Peyer's patch (tissue), 4 donors: ENCODE measurements at regions not wholly inside any gene's neighbourhood (a gene's known extent, or its start where the extent isn't known, plus 50 kb on each side); places are given as distances from the start of the nearest gene placed in this dataset.
A peak's percentile ranks its signal among the peaks of the same experiment; 100 is the strongest.

Experiments
- DNase-seq, 3 donors: peaks; one replicate each; pipeline ENCODE4 v3.0.0-alpha.2; 2017 to 2019
- H3K27ac ChIP-seq, 4 donors: fragments of 200-600 bp; sonication (generic); one replicate each; pipeline ENCODE4 v1.5.1; 2016 to 2019
- H3K27me3 ChIP-seq, 2 donors: fragments of 200-600 bp; sonication (generic); one replicate each; pipeline ENCODE4 v1.5.1; 2019
- H3K36me3 ChIP-seq, 3 donors: fragments of 200-600 bp; sonication (generic); one replicate each; pipeline ENCODE4 v1.5.1; 2016 to 2019
- H3K4me1 ChIP-seq, 4 donors: fragments of 200-600 bp; sonication (generic); one replicate each; pipeline ENCODE4 v1.5.1; 2016 to 2019
- H3K4me3 ChIP-seq, 4 donors: fragments of 200-600 bp; sonication (generic); 1 replicate in 3 of 4; 2 replicates in 1 of 4; pipeline ENCODE4 v1.5.1; 2016 to 2019; ENCODE audit warnings: mild to moderate bottlenecking in 1 of 4
- H3K9me3 ChIP-seq, 4 donors: fragments of 200-600 bp; sonication (generic); one replicate each; pipeline ENCODE4 v1.5.1; 2016 to 2019; ENCODE audit warnings: mild to moderate bottlenecking in 1 of 4
- POLR2A ChIP-seq, 2 donors: fragments of 450-650 bp; IDR thresholded peaks; one replicate each; pipeline ENCODE4 v1.5.1; 2017; ENCODE audit warnings: antibody characterized with exemption in 2 of 2, mild to moderate bottlenecking in 2 of 2, moderate library complexity in 2 of 2
- TF ChIP-seq, protein P1 (sequence below), 6 experiments: fragments of 450-650 bp in 4 of 6; fragments of 200-600 bp in 2 of 6; sonication (generic) in 1 of 6; IDR thresholded peaks; one replicate each; pipeline ENCODE4 v1.5.1; 2017 to 2019; ENCODE audit warnings: antibody characterized with exemption in 6 of 6, mild to moderate bottlenecking in 3 of 6, moderate library complexity in 1 of 6

DNA sequence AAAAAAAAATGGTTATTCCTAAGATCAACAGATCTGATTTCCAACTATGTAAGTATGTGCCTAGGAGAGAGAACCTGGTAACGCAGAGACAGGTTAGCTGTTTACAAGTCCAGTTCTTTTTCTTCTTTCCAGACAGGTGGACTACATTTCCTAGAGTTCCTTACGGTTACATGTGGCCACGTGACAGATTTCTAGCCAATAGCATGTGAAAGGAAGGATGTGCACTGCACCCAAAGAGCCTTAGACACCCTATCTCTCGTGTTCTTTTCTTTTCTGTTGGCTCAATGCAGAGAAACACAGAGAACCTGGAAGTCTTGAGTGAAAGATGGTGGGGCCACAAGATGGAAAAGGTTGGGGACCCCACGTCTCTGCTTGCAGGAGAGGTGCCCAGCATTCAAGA is 375.9 kb downstream of the TNS1 start:
- H3K27me3 ChIP-seq: no peaks in the 10 kb centered on the region
- DNase-seq: no peak
- no peak overlapping the region for H3K27ac ChIP-seq
- TF ChIP-seq POLR2A (IDR thresholded peaks at IDR 0.05): no peak
- TF ChIP-seq, protein P1, sequence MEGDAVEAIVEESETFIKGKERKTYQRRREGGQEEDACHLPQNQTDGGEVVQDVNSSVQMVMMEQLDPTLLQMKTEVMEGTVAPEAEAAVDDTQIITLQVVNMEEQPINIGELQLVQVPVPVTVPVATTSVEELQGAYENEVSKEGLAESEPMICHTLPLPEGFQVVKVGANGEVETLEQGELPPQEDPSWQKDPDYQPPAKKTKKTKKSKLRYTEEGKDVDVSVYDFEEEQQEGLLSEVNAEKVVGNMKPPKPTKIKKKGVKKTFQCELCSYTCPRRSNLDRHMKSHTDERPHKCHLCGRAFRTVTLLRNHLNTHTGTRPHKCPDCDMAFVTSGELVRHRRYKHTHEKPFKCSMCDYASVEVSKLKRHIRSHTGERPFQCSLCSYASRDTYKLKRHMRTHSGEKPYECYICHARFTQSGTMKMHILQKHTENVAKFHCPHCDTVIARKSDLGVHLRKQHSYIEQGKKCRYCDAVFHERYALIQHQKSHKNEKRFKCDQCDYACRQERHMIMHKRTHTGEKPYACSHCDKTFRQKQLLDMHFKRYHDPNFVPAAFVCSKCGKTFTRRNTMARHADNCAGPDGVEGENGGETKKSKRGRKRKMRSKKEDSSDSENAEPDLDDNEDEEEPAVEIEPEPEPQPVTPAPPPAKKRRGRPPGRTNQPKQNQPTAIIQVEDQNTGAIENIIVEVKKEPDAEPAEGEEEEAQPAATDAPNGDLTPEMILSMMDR (IDR thresholded peaks at IDR 0.05): no peak
- peaks cover 0 to 7% (median 0%) of the 10 kb centered on the region in 4 donors for H3K4me1 ChIP-seq
- H3K9me3 ChIP-seq: no peaks in the 10 kb centered on the region
- H3K4me3 ChIP-seq: no peak overlapping the region
- H3K36me3 ChIP-seq: no peaks in the 10 kb centered on the region

GRCh38 chr2:217625557-217626169 is 377.1 kb downstream of the TNS1 start:
- Histone ChIP-seq H3K36me3 (no peaks in the 10 kb centered on the region), H3K4me1 (peaks cover 0 to 11% (median 0%) of the 10 kb centered on the region in 4 donors), H3K27me3 (no peaks in the 10 kb centered on the region), H3K27ac (peak overlapping the region in 1 of 4 donors; percentile 51), H3K4me3 (no peak overlapping the region), H3K9me3 (no peaks in the 10 kb centered on the region)
- DNase-seq: no peak
- TF ChIP-seq, protein P1 (IDR thresholded peaks at IDR 0.05): no peak
- TF ChIP-seq POLR2A (IDR thresholded peaks at IDR 0.05): no peak

DNA sequence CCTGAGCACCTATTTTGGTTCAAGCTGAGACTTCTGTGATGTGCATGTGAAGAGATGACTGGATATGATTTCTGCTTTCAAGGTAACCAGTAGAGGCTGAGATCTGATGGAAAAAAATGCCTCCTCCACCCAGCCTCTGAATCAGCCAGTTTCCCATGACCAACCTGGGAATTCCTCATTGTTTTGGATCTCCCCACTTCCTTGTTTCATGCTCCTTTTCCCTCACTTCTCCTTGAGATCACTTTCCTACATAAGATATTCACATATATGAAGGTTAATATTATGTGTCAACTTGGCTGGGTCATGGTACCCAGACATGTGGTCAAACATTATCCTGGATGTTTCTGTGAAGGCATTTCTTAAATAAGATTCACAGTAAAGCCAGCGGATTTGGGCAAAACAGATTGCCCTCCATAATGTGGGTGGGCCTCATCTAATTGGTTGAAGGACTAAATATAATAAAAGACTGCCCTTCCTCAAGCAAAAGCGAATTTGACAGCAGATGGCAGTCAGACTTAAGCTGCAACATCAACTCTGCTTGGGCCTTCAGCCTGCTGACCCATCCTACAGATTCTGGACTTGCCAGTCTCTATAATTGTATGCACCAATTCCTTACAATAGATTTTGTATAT is 379.4 kb downstream of the TNS1 start:
- no peaks in the 10 kb centered on the region for H3K36me3 ChIP-seq
- peak overlapping the region in 3 of 4 donors; percentile 20 to 79 (median 52) for H3K27ac ChIP-seq
- no peak for DNase-seq
- H3K9me3 ChIP-seq: no peaks in the 10 kb centered on the region
- no peak overlapping the region for H3K4me3 ChIP-seq
- peaks cover 0 to 11% (median 0%) of the 10 kb centered on the region in 4 donors for H3K4me1 ChIP-seq
- H3K27me3 ChIP-seq: no peaks in the 10 kb centered on the region
- TF ChIP-seq, protein P1 (IDR thresholded peaks at IDR 0.05): no peak
- no peak for TF ChIP-seq POLR2A (IDR thresholded peaks at IDR 0.05)

DNA sequence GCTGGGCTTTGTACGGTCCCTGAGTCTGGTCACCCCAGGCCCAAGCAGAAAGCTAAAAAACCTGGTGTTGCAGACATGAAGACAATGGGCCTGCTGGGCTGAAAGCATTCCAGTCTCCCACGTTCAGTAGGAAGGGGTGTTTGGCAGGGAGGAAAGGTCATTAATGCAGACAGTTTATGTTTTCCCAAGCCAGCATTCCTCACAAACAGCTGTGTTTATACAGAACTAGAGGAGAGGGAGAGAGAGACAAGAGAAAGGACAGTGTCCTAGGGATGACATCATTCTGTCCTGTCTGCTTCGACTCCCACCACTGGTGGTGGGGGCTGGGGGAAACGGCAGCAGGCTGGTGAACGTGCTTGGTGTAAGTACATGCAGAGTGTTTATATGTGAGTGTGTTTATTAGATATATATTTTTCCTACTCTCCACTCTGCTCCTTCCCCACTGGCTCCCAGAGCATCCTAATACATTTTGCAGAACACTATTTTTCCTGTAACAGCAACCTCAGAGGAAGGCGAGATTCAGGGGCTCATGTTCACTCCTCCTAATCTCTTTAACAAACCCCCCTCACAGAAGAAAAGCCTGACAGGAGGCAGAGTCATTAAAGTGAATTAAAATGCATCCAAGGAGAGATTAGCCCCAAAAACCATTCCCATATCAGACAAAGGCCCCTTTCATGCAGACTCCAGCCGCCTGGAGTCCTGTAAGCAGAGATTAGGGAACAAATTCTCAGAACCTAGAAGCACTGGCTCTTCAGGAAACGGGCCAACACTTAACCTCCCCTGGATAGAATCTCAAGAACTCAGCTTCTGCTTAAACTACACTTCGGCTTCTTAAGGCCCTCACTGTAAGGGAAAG is 380.4 kb downstream of the TNS1 start:
- Histone ChIP-seq H3K9me3 (no peaks in the 10 kb centered on the region), H3K4me3 (no peak overlapping the region), H3K4me1 (peaks cover 0 to 11% (median 0%) of the 10 kb centered on the region in 4 donors), H3K36me3 (no peaks in the 10 kb centered on the region), H3K27ac (peak overlapping the region; percentile 20 to 79 (median 42)), H3K27me3 (no peaks in the 10 kb centered on the region)
- DNase-seq: no peak
- TF ChIP-seq, protein P1 (IDR thresholded peaks at IDR 0.05): no peak

GRCh38 chr2:217621391-217621801 is 381.4 kb downstream of the TNS1 start:
- no peak for DNase-seq
- H3K27ac ChIP-seq: peak overlapping the region in 1 of 4 donors; percentile 79
- no peaks in the 10 kb centered on the region for H3K36me3 ChIP-seq
- no peaks in the 10 kb centered on the region for H3K9me3 ChIP-seq
- no peak overlapping the region for H3K4me3 ChIP-seq
- no peak for TF ChIP-seq POLR2A (IDR thresholded peaks at IDR 0.05)
- TF ChIP-seq, protein P1 (IDR thresholded peaks at IDR 0.05): no peak
- no peaks in the 10 kb centered on the region for H3K27me3 ChIP-seq
- peaks cover 0 to 11% (median 0%) of the 10 kb centered on the region in 4 donors for H3K4me1 ChIP-seq
